ENCODE measurements at regions not wholly inside any gene's neighbourhood (a gene's known extent, or its start where the extent isn't known, plus 50 kb on each side); places are given as distances from the start of the nearest gene placed in this dataset.

DNA sequence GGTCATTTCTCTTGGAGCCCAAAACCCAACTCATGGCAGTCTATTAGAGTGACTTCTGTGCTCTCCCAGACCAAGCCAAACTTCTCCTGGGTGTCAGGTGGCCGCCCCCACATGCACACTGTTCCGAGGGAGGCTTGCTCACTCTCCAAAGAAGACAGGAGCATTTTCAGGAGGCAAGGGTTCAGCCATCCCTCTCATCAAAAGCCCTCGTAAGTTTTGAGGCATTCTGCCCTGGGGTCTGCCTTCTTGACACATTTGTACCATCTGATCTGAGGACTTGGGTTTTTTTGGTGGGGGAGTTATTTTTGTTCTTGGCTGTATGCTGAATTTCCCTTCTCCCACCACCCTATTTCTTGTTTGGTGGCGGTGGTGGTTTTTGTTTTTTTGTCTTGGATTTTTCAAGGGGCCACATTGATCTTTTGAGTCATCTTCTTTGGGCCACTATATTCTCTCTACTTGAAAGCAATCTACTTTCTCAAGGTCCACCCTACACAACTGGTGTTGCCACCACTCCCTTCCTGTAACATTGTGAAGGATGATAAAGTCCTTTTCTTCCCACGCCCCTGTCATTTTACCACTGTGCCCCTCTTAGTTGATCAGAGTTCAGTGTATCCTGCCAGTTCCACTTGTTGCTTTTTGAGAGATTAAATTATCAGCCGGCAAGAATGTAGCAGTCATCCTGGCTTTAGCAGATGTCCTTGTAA lies 255.8 kb downstream of the CYP26B1 start:
- DNase-seq (ENCODE audit: low spot score) = no peak

DNA sequence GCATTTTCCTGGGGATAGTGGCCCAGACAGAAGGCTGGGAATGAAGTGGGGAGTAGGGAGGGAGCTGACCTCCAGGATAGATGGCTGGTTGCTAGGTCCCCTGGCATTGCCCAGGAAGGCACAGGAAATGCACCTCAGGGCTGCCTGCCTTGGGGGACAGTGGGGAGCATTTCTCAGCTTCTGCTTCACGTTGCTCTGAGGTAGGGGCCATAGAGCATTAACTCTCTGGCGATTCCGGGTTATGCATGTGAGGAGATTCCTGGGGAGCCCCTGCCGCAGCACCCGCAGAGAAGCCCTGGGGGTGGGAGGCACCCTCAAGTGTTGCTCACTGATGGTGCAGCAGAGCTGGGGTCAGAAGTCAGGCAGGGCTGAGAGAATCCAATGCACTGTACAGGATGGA lies 256.5 kb downstream of the CYP26B1 start:
- no peak for DNase-seq (ENCODE audit: low spot score)

DNA sequence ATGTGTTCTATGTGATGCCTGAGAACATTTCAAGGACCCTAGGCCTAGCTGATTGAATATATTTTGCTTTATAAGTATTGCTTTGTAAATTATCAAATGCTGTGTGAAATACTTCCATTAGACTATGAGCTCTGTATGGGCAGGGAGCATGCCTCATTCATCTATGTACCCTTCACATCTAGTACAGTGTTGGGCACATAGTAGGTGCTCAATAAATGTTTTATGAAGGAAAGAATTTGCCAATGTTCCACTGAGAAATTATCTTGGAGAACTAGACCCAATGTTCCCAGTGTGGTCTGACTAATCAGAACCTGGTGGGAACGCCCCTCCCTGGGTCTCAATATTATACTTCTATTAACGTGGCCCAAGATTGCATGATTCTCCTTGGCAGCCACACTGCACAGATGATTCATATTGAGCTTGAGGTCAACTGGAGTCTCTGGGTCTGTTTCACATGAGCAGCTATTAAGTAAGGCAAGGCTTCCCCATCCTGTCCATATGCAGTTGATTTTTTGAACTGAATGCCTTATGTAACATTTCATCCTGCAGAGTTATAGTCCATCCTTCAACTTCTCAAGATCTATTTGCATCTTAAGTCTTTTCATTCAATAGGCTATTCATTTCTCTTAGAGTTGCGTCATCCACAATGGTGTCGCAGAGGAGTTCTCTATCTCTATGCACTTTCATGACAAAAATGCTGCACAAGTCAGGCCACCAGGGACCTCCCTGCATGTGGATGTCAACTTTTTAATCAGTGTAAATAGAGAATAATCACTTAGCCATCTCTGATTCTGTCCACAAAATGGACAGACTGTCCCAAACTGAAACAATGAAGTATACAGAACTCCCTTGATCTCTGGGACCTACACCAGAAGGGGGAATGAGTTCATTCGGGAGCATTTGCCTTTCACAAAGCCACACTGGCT lies 257.6 kb downstream of the CYP26B1 start:
- peak; percentile 61 for DNase-seq (ENCODE audit: low spot score)

DNA sequence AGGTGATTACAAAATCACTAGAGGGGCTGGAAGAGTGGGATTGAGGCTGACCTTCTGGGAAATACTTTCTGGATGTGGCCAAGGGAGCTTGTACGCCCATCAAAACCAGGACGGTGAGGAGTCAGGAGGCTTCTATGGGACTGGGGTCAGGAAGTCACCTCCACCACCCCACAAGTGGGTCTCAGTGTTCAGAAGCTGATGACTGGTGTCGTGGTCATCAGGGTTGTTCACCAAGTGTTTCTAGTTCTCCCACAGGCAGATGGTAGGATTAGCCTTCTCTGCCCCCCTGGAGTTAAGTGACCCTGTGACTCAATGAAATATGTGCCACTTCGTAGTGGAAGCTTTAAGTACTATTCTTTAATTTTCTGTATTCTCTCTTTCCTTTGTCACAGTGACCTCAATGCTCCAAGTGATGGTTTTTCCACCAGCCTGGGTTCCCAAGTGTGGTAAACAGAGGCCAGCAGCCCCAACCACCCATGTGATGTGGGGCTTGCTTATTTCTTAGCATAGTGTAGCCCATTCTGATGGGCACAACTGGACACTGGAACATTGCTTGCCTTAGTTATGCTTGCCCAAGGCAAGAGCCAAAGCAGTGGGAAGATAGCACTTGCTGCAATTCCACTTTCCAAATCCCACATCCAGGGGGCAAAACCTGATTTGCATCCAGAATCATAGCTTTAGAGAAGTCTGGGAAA lies 258.8 kb downstream of the CYP26B1 start:
- no peak for DNase-seq (ENCODE audit: low spot score)

DNA sequence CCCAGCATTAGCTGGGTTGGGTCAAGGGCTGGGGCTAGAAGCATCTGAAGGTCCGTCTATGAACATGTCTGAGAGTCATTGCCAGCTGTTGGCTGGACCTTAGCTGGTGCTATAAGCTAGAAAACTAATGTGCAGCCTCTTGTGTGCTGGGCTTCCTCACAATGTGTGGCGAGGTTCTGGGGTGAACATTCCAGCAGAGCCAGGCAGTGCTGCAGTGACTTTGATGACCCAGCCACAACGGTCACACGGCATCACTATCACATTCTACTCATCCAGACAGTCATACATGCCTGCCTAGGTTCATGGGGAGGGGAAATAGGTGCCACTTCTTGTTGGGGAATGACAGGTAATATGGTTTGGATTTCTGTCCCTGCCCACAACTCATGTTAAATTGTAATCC lies 260.5 kb downstream of the CYP26B1 start:
- DNase-seq (ENCODE audit: low spot score) = no peak

DNA sequence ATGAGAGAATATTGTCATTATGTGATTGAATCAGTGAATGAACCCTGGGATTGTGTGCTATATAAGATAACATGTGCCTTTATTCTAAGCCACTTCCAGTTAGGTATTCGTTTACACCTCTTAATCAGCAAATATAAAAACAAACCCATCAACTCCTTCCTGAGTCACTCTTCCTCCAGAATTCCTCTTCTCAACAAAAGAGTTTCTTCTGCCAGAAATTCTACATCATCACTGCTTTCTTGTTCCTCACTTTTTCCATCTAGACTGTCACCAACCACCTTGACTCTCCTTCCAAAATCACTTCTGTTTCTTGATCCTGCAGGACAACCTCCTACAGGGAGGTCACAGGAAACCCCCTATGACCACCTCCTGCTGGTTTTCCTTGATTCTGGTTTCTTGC lies 261.4 kb downstream of the CYP26B1 start:
- DNase-seq (ENCODE audit: low spot score) = no peak

DNA sequence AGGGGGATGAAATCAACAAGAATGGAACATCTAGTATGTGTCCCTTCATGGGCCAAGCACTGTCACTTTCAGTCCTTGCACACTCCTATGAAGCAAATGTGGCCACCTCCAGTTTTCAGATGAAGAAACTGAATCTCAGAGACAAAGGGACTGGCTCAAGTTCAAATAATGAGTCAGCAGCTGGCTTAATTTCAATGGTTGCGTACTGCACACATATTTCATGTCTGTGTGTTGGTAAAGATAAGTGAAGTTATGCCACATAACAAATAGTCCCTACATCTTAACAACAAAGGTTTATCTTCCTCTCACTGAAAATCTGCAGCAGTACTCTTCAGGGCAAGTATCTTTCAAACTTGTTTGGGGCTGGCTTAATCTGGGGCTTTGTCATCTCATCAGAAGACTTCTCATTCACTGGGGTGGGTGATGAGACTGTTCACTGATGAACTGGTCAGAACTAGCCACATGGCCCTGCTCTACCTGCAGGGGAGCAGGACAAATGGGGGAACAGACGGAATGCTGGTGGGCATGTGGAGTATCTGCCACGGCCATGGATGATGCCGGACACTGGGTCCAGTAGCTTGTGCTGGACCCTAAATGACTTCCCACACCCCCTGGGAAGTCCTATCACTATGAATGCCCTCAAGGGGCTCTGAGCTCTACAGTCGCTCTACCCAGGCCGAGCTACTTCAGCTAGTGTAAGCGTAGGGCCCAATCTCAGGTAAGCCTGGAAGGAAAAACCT lies 263.2 kb downstream of the CYP26B1 start:
- DNase-seq (ENCODE audit: low spot score) = no peak

DNA sequence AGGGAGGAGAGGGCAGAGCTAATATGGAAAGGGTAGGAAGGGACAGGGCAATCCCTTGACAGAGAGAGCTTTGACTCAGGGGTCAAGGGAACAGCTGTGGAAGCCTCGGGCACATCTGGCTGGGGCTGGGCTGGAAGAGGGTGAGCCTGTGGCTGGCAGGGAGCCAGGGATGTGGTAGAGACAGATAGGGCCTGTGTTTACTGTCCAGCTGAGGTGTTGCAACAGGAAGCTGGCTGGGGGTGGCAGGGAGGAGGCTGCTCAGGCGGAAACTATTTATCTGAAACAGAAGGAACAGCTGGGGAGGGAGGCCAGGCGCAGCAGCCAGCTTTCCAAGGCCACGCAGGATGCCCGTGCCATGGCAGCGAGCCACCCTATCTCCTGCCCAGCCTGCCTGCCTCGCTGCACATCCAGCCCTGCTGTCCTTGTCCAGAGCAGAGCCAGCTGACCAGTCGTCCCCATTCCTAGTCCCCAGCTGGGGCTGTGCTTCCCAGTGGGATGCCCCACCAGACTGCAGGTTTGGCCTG lies 264.7 kb downstream of the CYP26B1 start:
- peak; percentile 84 for DNase-seq (ENCODE audit: low spot score)

DNA sequence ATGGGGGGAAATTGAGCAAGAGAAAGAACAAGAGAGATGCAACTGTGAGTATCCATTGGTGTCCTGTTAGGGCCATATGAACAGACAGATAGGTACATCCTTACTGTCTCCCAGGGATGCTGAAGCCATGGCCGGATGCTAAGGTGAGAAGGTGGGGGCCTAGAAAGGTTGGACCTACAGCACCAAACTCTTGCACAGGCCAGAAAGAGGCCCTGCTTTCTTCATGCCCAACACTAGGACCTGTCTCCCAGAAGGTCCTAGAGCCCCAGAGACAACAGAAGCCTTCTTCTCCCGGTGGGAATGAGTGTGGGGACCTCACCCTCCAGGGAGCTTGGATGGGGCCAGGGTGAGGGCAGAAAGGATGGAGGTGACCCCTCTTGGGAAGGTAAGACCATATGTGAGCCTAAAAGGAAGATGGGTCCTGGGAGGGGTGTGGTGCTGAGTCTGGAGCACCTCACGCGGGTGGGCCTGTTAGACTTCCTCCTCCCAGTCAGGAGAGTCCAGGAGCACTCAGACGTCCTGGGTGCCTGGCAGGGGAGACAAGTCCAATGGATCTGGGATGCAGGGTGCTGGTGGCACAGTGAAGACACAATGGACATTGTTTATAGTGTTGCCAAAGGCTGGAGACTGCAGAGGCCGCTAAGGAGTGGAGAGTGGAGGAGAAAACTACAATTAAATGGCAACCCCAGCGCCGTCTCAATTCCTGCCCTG lies 265.3 kb downstream of the CYP26B1 start:
- no peak for DNase-seq (ENCODE audit: low spot score)

DNA sequence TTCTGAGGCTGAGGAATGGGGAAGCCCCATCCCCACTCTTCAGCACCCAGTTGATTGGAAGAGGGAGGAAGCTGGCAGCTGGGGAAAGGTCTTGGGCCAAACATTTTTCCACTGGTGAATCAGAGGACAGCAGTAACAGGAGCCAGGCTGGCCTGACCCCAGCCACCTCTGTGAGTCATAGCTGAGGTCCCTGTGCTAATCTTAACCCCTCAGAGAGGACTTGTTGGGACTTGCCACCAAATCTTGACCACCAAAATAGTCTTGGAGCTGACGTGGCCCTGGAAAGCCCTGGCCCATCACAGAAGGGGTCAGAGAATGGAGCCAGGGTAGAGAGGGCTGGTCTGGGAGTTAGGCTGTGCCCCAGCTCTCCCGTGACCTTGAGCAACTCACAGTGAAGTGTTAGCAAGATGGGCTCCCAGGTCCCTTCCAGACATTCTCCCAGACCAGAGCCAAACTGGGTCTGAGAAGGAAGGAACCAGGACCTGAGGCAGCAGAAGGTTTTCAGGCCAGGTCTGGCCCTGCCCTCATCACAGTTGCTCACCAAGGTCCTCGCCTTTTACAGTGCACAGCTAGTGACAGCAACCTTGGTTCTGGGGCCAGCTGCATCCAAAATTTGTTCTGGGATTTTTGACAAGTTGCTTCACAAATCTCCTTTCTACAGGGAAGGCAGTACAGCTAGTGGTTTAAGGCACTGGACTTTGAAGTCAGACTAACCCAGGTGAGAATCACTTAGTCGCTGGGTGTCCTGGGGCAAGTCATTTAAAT lies 266.6 kb downstream of the CYP26B1 start:
- peak; percentile 78 for DNase-seq (ENCODE audit: low spot score)

DNA sequence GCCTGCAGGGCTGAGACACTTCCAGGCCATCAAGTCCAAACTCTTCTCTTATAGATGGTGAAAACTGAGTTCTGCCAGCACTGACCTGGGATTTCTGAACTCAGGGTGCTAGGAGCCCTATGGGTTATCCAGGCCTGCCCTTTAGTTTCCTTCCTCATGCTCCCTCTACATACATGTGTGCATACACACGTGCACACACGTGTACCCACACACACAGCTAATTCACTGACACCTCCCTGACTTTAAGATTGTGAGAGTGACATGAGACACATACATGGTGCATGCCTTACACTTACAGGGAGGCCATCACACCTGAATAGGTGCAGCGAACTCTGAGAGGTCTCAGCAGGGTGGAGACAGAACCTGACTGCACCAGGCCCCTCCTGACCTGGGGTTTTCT lies 267.4 kb downstream of the CYP26B1 start:
- DNase-seq (ENCODE audit: low spot score) = no peak

DNA sequence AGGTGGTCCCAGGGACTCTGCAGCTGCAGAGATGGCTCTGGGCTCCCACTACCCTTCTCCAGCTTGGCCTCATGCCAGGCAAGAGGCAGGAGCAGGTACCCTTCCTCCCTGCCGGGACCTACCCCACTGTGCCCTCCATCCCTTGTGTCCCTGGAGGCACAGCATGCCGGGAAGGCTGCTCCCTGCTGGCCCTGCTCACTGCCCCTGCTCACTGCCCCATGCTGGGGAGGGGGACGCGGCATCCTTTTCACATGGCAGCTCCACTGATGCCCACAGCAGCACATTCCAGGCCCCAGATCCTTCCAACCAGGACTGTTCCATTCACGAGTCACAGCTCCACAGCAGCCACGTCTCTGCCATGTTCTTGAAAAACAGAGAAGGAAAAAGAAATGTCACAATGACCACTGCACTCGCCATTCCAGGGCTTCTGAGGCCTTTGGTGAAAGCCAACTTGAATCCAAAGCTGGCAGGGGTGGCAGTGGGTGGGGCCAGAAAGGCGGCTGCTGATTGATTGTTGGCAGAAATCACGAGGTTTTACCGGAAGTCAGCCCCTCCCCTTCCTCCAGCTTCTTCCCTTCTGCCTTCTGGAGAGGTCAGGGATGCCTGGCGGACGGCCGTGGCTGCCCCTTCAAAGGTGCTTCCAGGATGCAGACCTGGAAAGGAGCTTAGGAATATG lies 268.0 kb downstream of the CYP26B1 start:
- DNase-seq (ENCODE audit: low spot score) = no peak

DNA sequence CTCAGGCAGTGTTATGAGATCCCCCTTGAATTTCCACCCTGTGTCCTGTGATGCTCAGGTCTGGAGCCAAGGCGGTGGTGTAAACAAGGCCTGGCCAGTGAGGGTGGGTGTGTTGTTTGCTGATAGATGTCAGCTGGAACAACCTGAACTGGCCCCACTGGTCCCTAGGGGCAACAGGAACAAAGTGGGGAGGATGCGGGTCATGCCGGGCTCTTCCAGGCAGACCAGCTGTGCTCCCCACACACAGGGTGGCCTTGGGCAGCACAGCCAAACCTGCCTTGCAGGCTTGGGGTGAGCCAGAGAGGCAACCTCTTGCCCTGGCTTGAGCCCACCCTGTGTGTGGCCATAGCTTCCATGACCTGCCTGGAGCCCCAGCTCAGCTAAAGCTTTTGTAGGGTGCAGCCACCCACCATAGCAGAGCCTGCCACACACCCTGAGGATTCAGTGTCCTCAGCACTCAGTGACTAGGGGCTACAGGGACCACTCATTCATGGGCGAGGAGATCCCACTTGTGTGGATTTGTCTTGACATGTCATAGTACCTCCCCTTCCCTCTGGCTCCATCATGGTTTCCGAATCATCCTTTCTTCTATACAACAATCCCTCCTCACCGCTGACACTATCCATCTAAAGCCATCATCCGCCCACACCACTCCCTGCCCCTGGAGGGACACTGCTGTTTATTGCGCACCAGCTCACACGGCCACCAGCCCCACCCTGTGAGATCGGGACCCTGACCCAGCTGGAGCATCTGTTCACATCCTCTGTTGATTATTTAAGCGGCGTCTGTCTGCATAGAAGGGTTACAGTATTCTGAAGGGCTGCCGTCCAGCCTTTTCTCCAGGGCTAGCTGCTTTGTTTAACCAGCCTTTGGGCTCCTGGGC lies 268.8 kb downstream of the CYP26B1 start:
- DNase-seq (ENCODE audit: low spot score) = no peak

DNA sequence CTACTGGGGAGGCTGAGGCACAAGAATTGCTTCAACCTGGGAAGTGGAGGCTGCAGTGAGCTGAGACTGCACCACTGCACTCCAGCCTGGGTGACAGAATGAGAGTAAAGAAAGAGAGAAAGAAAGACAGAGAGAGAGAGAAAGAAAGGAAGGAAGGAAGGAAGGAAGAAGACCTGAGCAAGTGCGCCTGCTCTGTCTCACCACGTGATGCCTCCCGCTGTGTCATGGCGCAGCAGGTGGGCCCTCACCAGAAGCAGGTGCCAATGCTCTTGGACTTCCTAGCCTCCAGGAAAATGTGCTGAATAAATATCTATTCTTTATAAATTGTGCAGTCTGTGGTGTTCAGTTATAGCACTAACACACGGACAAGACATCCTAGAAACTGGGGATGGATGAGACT lies 270.0 kb downstream of the CYP26B1 start:
- no peak for DNase-seq (ENCODE audit: low spot score)

DNA sequence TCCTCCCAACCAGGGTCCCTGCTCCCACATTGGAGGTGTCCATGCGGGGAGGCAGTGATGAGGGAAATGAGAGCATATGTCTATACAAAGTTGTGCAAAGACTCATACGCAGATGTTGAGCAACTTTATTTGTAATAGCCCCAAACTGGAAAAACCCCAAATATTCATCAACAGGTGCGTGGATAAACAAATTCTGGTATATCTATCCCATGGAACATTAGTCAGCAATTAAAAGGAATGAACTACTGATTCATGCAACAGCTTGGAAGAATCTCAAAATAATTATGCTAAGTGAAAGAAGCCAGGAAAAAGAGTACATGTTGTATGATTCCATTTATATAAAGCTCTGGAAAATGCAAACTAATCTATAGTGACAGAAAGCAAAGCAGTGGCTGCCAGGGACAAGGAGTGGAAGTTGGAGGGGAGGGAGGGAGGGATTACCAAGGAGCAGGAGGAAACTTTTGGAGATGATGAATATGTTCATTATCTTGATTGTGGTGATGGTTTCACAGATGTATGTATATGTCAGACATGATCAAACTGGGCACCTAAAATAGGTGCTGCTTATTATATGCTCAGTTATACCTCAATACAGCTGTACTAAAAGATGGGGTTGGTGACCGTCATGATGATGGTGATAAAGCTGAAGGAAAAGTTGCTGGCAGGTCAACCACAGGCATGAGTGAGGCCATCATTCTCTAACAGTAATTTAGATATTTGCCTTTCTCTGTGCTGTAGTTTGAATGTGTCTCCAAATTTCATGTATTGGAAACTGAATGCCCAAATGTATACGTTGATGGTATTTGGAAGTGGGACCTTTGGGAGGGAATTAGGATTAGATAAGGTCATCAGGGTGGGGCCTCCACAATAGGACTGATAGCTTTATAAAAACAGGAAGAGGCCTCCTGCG lies 270.9 kb downstream of the CYP26B1 start:
- DNase-seq (ENCODE audit: low spot score) = no peak

DNA sequence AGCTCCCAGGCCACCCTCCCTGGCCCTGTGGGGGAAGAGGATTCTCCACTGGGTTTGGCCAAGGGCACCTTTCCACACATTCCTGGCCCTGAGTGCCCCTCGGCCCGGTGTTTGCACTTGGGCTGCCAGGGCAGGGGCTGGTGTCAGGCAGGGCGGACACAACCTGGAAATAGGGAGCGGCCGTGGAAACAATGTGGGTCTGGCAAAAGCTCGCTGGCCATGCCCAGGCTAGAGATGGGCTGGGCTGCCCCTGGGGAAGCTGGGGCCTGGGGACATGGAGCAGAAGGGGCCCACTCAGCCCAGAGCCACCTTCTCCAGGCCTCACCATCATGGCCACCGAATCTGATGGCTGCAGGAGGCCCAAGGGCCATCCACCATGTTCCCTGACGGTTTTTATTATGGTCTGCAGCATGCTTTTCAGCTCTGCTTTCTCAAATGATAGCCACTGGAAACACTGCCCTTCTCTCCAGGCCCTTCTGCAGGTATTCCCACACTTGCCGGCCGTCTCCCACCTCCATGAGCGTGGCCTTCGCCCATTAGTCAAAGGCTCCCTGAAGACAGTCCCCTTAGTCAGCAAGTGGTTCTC lies 275.1 kb downstream of the CYP26B1 start:
- DNase-seq (ENCODE audit: low spot score) = no peak

DNA sequence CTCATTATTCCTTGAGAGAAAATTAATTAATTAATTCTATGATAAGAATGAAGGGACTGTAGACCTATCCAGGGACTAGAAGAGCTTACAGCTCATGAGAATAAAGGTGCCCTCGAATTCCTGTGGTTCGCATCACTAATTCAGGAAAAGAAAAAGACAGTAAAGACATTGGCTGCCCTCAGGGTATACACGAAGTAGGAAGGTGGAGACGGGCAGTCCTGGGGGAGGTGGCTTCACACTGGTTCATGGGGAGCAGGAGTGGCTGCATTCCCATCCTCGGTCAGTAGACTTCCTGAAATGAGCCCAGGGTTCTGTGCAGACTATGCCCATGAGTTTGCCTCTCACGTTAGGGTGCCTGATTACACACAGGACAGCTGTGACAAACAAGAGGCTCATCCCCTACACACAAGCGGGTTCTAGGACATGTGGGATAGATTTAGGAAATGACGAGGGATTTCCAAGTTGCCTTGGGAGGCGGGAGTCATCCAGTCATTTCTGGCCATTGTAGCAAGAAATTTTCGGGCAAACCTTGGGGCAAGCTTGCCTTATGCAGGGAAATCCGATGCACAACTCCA lies 282.2 kb downstream of the CYP26B1 start:
- DNase-seq (ENCODE audit: low spot score) = no peak
